ENCODE measurements at regions not wholly inside any gene's neighbourhood (a gene's known extent, or its start where the extent isn't known, plus 50 kb on each side); places are given as distances from the start of the nearest gene placed in this dataset.

DNA sequence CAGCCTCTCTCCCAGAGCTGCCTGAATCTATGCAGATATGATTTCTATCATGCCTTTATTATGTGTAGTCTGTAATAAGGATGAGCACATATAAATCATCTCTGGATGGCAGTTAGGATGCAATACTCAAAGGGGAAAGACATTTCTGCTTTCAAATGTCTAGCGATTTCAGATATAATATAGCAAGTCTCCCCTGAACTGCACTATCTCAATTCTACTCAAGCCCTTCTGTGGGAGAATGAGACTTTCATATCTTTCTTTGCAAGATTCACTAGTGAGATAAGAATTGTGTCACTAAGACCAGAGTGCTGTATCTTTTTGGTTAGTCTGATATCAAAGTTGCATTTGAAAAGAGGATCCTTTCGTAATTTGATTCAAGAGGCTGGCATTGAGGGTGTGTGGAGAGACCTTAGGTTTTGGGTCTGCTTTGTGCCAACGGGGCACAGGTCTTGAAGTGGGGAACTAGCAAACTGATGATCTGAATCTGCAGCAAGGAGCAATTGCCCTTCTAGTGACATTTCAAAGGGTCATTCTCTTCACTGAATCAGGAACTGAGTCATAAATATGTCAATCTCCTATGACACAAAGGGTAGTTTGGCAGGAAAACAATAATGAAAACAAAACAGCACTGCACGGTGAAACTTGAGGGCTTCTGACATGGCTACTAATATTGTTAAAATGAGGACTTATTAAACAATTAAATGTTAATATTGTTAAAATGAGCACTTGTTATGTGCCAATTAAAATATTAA is 305.5 kb upstream of the CLINT1 start:
- TF ChIP-seq POLR2A (IDR thresholded peaks at IDR 0.05): no peak
- TF ChIP-seq, protein P1, sequence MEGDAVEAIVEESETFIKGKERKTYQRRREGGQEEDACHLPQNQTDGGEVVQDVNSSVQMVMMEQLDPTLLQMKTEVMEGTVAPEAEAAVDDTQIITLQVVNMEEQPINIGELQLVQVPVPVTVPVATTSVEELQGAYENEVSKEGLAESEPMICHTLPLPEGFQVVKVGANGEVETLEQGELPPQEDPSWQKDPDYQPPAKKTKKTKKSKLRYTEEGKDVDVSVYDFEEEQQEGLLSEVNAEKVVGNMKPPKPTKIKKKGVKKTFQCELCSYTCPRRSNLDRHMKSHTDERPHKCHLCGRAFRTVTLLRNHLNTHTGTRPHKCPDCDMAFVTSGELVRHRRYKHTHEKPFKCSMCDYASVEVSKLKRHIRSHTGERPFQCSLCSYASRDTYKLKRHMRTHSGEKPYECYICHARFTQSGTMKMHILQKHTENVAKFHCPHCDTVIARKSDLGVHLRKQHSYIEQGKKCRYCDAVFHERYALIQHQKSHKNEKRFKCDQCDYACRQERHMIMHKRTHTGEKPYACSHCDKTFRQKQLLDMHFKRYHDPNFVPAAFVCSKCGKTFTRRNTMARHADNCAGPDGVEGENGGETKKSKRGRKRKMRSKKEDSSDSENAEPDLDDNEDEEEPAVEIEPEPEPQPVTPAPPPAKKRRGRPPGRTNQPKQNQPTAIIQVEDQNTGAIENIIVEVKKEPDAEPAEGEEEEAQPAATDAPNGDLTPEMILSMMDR (IDR thresholded peaks at IDR 0.05): no peak
